ENCODE measurements at regions not wholly inside any gene's neighbourhood (a gene's known extent, or its start where the extent isn't known, plus 50 kb on each side); places are given as distances from the start of the nearest gene placed in this dataset.
A peak's percentile ranks its signal among the peaks of the same experiment; 100 is the strongest.

DNA sequence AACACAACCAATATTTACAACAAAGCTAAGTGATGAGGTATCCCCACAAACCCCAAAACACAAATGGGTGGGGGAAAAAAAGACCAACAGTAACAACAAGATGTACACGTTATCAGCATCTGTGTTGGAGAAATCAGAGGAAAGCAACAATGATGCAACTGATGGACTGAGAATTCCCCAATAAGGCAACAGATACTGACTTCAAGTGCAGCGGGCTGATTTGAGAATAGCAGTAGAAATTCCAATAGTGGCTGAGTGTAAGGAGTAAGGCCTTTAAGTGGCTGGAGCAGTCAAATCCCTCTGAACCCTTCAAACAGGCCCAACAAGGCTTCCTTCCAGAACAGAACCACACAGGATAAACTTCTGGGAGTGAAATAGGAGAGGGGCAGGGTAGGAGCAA lies 97.6 kb downstream of the TM2D1 start:
- H3K4me3 ChIP-seq, result no peak overlapping the region
- no peaks in the 10 kb centered on the region for H3K36me3 ChIP-seq
- H3K27ac ChIP-seq, result peak overlapping the region in 1 of 8 donors; percentile 22
- no peak for DNase-seq
- no peaks in the 10 kb centered on the region for H3K4me1 ChIP-seq
- 82 to 98% (median 86%) methylated on average over 2 of the region's 2 CpGs for WGBS, 5 donors
- TF ChIP-seq POLR2AphosphoS5 (IDR thresholded peaks at IDR 0.05) (no peak), POLR2A (IDR thresholded peaks at IDR 0.05) (no peak)
- TF ChIP-seq, protein P1, sequence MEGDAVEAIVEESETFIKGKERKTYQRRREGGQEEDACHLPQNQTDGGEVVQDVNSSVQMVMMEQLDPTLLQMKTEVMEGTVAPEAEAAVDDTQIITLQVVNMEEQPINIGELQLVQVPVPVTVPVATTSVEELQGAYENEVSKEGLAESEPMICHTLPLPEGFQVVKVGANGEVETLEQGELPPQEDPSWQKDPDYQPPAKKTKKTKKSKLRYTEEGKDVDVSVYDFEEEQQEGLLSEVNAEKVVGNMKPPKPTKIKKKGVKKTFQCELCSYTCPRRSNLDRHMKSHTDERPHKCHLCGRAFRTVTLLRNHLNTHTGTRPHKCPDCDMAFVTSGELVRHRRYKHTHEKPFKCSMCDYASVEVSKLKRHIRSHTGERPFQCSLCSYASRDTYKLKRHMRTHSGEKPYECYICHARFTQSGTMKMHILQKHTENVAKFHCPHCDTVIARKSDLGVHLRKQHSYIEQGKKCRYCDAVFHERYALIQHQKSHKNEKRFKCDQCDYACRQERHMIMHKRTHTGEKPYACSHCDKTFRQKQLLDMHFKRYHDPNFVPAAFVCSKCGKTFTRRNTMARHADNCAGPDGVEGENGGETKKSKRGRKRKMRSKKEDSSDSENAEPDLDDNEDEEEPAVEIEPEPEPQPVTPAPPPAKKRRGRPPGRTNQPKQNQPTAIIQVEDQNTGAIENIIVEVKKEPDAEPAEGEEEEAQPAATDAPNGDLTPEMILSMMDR (IDR thresholded peaks at IDR 0.05 in 8 of 11, conservative IDR thresholded peaks at IDR 0.05 in 3 of 11), result no peak
- intact Hi-C loops (cut with DNase I; ENCODE audit: low total_unique reads), result no loop called here
- no peaks in the 10 kb centered on the region for H3K27me3 ChIP-seq (replicated peaks in 1 of 7)
- H3K9me3 ChIP-seq, result no peaks in the 10 kb centered on the region

DNA sequence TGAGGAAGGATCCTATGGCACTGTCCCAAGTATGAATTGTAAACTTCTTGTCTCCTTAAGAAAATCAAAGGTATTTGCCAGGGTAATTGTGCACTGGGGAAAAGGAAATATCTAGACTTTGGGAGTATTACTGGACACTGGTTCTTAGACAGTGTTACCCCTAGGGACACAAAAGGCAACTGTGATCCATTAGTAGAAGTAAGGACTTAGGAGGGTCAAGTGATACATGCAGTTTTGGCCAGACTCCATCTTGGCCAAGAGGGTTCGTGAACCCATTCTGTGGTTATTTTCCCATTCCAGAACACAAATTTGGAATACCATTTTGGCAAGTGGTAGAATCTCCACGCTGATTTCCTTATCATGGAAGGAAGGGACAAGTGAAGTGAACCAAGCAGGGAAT lies 98.1 kb downstream of the TM2D1 start:
- no peaks in the 10 kb centered on the region for H3K27me3 ChIP-seq (replicated peaks in 1 of 7)
- no peaks in the 10 kb centered on the region for H3K9me3 ChIP-seq
- H3K4me3 ChIP-seq, result no peak overlapping the region
- TF ChIP-seq POLR2A (IDR thresholded peaks at IDR 0.05) (no peak), POLR2AphosphoS5 (IDR thresholded peaks at IDR 0.05) (no peak)
- TF ChIP-seq, protein P1 (IDR thresholded peaks at IDR 0.05 in 8 of 11, conservative IDR thresholded peaks at IDR 0.05 in 3 of 11), result no peak
- 77 to 81% (median 78%) methylated on average over 2 of the region's 2 CpGs for WGBS, 5 donors
- H3K36me3 ChIP-seq, result no peaks in the 10 kb centered on the region
- intact Hi-C loops (cut with DNase I; ENCODE audit: low total_unique reads), result no loop called here
- peak overlapping the region in 1 of 8 donors; percentile 22 for H3K27ac ChIP-seq
- no peak for DNase-seq
- no peaks in the 10 kb centered on the region for H3K4me1 ChIP-seq

DNA sequence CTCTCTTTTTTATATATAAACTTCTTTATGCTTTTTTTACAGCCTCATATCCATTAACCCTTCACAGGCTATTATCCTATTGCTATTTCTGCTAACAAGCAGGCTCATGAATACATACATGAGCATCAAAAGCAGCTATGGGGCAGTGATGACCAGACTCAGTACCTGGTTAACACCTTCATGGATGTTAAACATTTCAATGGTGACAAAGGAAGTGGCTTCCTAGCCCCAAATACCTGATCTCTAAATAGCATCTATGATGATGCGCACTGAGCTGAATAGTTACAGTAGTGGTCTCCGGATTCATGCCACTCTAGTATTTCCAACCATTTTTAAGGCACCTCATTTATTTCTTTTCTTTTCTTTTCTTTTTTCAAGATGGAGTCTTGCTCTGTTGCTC lies 101.1 kb downstream of the TM2D1 start:
- TF ChIP-seq POLR2A (IDR thresholded peaks at IDR 0.05), result no peak
- TF ChIP-seq, protein P1 (IDR thresholded peaks at IDR 0.05 in 8 of 11, conservative IDR thresholded peaks at IDR 0.05 in 3 of 11), result no peak
- TF ChIP-seq POLR2AphosphoS5 (IDR thresholded peaks at IDR 0.05), result no peak
- intact Hi-C loops (cut with DNase I; ENCODE audit: low total_unique reads), result no loop called here
- DNase-seq, result no peak
- Histone ChIP-seq H3K36me3 (no peaks in the 10 kb centered on the region), H3K4me1 (no peaks in the 10 kb centered on the region), H3K27me3 (replicated peaks in 1 of 7) (no peaks in the 10 kb centered on the region), H3K9me3 (no peaks in the 10 kb centered on the region), H3K4me3 (no peak overlapping the region), H3K27ac (no peak overlapping the region)
- WGBS, 5 donors, result 86 to 99% (median 93%) methylated on average over 2 of the region's 2 CpGs

DNA sequence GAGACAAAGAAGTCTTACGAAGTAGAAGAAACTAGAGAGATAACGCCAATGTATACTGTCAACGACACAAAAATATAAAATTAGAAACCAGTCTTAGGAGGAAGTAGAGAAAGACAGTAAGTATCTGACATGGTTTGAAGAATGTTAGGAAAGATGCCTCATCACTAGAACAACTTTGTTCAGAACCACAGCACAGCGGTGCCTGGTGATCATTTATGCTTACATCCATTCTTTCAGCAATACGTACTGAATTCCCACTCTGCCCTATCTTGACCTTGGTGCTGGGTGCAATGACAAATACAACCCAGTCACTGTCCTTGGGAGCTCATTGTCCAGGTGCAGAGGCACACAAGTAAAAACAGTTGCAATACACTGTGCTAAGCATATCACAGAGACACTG lies 104.4 kb downstream of the TM2D1 start:
- DNase-seq, result no peak
- no peaks in the 10 kb centered on the region for H3K27me3 ChIP-seq (replicated peaks in 1 of 7)
- no peak overlapping the region for H3K4me3 ChIP-seq
- TF ChIP-seq POLR2A (IDR thresholded peaks at IDR 0.05), result no peak
- no peaks in the 10 kb centered on the region for H3K36me3 ChIP-seq
- no peaks in the 10 kb centered on the region for H3K4me1 ChIP-seq
- no peaks in the 10 kb centered on the region for H3K9me3 ChIP-seq
- H3K27ac ChIP-seq, result no peak overlapping the region
- intact Hi-C loops (cut with DNase I; ENCODE audit: low total_unique reads), result no loop called here
- whole genome bisulfite sequencing, 5 donors, result 43 to 51% (median 45%) methylated on average over 5 of the region's 5 CpGs

DNA sequence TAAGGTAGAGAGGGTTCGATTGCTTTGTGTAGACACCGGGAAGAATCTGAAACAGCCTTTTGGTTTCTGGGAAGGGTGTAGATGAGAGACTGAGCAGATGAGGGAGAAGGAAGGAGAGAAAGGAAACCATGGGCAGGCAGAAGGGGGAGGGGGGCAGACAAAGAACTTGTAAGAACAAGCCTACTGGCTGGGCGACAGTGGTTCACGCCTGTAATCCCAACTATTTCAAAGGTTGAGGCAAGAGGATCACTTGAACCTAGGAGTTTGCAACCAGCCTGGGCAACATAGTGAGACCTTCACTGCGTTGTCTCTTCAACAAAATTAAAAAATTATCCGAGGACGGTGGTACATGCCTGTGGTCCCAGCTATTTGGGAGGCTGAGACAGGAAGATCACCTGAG lies 106.2 kb downstream of the TM2D1 start:
- Histone ChIP-seq H3K9me3 (no peaks in the 10 kb centered on the region), H3K27me3 (replicated peaks in 1 of 7) (no peaks in the 10 kb centered on the region), H3K4me1 (no peaks in the 10 kb centered on the region), H3K4me3 (no peak overlapping the region), H3K27ac (no peak overlapping the region), H3K36me3 (no peaks in the 10 kb centered on the region)
- 85 to 94% (median 88%) methylated on average over 7 of the region's 7 CpGs for WGBS, 5 donors
- intact Hi-C loops (cut with DNase I; ENCODE audit: low total_unique reads), result no loop called here
- no peak for DNase-seq
- TF ChIP-seq POLR2A (IDR thresholded peaks at IDR 0.05) (no peak), POLR2AphosphoS5 (IDR thresholded peaks at IDR 0.05) (no peak)
- TF ChIP-seq, protein P1 (IDR thresholded peaks at IDR 0.05 in 8 of 11, conservative IDR thresholded peaks at IDR 0.05 in 3 of 11), result no peak
